Activated T-helper 9 cell treated with anti-CD3 and anti-CD28 coated beads, Interleukin-2, amount 50 U/mL, for 16 hours (primary cell): ENCODE measurements at regions not wholly inside any gene's neighbourhood (a gene's known extent, or its start where the extent isn't known, plus 50 kb on each side); places are given as distances from the start of the nearest gene placed in this dataset.

Experiments
- DNase-seq: peaks from one replicate; pipeline ENCODE4 v3.0.0-alpha.2; 2020; ENCODE audit warnings: low read depth

DNA sequence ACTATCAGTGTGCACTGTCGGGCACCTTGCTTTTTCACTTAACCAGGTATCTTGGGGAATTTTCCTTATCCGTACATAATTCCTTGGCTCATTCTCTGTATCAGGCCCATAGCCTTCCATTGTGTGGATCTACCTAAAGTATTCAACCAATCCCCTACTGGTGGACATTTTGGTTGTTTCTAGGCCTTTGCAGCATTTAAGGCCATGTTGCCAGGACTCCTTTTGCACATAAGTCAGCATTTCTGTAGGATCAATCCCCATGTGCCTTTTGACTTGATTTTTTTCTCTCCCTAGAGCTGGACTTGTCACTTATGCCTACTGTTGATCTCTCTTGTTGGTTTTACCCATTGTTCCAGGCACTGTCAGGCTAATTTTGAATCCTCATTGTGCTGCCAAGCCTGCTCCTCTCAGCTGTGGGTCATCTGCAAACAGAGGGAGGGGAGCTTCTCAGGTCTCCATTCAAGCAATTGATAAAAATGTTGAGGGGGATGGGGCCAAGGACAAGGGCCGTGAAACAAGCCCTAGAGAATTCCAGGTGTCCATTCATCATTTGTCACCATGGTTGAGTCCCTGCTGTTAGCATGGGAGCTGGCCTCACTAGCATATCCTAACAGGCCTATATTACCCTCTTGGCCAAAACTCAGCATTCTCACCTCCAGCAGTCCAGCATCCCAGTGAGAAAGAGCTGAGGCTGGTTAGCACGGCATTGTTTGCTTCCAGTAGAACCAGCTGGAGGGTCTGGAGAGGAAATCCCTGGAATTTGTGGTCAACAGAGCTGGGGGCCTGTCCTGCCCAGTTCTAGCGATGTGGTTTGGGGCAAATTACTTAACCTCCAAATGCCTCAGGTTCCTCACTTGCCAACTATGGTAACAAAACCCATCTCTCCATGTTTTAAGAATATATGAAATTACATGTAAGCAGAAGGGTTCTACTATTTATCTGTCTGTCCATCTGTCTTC lies 178.4 kb downstream of the MRPL14 start:
- DNase-seq = no peak

DNA sequence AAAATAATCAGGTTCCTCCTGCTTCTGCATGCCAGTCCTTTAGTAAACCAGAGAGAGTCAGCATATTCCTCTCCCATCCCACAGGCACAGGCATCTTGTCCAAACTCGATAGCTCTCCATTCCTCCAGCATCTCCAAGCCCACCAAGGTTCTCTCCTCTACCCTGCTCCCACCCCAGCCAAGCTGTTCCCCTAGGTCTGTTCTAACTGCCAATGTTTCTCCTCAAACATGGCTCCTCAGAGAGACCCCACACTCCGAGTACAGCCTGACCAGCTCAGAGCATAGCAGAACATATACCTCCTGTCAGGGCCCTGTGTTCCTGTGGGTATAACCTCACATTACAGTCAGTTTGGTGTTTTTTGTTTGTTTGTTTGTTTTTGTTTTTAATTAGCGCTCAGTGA lies 177.8 kb downstream of the VEGFA start:
- no peak for DNase-seq

DNA sequence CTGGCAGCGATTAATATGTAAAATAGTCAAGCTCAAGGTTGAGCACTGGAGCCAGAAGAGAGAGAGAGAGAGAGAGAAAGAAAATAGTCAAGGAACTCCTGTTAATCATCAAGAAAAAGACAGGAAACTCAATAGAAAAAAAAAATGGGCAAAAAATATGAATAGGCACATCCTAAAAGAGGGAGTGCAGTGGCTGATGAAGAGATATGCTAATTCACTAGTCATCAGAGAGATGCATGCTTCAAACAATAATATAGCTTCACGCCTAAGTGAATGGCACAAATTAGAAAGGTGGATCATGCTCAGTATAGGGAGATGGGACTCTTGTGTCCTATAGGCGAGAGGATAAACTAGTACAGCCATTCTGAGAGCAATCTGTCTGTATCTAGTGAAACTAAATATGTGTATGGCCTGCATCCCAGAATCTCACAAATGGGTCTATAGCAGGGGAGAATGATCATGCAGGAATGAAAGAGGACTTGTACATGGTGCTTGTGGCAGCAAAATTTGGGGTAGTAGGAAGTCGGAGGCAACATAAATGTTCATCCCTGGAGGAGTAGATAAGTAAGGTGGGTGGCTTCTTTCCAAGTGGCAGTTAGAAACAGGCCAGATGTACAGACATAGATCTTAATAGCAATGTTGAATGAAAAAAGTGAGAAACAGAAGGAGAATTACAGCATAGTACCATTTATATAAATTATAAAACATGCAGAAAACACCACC lies 176.8 kb downstream of the VEGFA start:
- DNase-seq = no peak

DNA sequence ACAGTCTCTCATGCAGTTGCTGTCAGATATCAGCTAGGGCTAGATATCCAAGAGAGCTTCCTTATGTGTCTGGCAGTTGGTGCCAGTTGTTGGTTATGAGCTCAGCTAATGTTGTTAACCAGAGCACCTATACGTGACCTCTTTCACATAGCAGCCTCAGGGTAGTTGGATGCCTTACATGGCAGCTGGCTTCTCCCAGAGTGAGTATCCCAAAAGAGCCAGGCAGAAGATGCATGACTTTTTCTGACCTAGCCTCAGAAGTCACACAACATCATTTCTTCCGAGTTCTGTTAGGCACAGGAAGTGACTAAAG lies 175.7 kb downstream of the VEGFA start:
- DNase-seq = no peak

DNA sequence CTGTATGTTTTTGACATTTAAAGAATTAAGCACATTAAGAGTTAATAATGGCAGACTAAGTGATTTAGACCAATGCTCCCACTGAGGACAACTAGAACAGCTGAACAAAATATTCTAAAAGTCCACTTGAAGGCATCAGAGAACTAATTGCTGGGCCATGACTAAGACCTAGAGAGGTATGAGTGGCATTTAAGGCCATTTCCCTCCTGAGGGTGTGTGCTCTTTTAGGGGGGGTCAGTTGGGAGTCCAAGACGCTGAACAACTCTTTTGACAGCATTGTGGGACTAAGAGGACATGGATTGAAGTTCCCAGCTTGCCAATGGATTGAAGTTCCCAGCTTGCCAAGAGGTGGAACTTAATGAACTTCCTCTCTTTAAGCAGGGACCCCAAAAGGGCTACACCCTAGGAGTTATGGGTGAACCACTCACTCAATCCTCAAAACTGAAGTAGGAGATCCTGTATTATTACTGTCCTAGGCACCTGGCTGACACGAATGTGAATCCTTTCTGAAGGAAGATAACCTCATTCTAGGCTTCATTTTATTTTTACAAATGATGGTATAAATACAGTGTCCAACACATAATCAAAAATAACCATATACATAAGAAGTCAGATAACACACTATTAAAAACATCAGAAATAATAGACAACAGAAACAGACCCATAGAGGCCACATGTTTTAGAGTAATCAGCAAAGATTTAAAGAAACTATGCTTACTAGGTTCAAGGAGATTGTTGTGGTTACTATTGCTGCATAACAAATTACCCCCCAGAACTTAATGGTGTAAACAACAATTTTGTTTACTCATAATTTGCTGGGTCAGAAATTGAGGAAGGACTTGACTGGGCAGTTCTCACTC lies 175.1 kb downstream of the VEGFA start:
- no peak for DNase-seq

DNA sequence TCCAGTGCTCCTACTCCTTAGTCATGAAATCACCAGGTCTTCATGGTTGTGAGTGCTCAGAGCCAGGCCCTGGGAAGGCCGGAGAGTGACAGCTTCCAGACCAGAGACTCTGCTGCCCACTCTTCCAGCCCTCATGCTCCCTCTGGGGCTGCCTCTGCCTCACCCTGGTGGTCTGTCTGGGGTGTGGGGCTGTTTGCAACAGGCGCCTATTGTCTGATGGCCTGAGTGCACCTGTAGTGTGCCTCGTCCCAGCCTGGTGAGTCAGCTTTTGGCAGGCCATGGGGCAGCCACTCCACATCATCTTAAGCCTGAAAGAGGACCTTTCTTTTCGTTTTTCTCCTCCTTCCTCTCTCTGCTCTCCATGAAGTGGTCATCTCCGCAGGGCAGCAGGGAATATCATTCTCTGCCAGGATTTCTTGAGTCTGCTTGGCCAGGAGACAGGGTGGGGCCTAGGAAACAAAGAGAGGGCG lies 173.8 kb downstream of the VEGFA start:
- DNase-seq = no peak

DNA sequence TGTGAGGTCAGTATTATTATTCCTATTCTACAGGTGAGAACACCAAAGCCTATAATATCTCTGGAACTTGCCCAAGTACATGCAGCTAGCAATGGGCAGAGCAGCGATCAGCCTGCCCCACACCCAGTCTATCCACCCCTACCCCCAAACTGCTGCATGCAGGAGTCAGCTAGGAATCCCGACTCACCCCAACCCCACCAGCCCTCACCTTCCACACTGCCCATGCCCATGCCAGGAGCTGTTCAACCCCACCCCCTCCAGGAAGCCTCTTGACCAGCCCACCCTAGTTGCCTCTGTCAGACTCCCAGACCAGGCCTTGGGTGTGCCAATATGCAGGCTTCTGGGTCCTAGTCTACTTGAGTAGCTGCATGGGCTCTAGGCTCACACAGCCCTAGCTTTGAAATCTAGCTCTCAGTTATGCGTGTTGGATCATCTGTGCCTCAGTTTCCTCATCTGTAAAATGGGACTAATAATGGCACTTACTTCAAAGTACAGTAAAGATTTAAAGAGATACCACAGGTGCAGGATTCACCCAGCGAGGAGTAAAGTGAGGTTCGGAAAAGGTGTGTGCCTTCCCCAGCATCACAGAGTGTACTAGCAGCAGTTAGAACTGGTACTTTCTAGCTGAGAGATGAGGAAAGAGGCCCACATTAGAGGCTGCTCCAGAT lies 173.2 kb downstream of the VEGFA start:
- no peak for DNase-seq

DNA sequence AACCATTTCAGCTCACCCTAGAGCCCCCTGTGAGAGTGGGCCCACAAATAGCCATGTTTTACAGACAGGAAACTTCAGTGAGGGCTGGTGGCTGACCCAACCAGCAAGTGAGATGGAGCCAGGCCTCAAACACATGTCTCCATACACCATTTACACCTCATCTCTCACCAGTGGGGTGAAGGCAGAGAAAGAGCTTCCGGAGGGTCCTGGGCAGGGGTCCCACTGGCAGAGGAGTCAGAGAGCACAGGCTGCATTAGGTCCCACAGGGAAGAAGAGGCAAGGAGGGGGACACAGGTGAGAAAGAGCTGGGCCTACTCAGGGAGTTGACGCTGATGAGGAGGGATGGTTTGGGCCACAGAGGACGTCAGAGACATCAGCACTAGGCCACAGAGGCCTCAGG lies 172.6 kb downstream of the VEGFA start:
- DNase-seq = no peak

DNA sequence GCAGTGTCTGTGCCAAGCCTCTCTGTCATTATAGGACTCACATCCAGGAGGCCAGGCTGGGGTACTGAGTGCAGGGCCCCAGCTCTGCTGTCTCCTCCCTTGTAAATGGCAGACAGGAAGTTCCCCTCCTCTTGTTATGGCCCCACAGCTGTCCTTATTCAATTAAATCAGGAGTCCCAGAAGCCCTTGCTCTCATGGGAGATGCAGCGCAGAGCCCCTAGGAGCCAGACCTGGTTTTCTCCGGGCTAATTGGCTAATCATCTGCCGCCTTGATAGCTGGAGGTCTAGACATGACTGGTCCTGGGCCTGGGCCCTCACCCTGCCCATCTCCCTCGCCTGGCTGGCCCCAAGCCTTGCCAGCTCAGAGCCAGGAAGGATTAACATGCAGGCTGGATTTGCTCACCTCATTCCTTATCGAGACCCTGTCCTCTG lies 172.0 kb downstream of the VEGFA start:
- DNase-seq = no peak

DNA sequence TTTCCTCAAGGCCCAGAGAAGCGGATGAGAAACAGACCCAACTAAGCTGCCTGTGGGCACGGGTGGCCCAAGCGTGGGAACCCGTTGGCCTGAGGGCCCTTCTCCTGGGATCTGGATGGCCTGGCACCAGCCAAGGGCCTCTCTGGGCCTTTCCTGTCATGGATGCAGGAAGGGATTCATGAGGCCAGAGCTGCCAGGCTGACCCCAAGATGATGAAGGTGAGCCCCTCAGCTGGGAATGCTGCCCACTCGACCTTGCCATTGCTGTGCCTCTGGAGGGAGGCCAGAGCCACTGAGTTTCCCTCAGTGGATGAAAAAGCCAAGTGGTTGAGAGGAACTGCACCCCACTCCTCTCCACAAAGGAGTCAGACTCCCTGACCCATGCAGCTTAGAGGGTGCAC lies 171.2 kb downstream of the VEGFA start:
- DNase-seq = no peak

DNA sequence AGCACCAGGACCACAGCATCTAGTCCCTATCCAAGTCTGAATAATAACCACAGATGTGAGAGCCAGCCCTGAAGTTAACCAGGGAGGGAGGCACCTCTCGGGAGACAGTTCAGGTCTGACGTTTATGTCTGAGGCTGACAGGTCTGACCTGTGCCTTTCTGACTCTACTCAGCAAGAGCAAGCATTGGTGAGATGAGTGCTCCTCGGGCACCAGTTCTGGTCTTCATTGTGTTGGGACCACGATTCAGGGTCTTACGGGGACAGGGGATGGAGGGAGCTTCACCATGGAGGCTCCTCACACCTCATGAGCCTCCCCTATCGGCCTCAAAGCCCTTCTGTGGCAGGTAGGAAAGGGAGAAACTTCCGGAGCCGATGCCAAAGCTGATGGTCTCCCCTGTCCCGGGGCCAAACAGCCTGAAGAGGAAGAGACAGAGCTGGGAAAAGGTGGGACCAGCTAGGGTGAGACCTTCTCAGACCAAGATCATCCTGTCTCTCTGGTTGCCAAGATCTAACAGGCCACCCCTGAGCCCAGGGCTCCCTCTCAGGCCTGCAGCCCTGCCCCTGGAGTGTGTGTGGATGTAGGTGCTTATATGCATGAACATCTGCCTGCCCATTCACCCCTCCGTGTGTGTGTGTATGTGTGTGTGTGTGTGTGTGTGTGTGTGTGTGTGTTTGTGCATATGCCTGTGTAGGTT lies 170.5 kb downstream of the VEGFA start:
- no peak for DNase-seq

DNA sequence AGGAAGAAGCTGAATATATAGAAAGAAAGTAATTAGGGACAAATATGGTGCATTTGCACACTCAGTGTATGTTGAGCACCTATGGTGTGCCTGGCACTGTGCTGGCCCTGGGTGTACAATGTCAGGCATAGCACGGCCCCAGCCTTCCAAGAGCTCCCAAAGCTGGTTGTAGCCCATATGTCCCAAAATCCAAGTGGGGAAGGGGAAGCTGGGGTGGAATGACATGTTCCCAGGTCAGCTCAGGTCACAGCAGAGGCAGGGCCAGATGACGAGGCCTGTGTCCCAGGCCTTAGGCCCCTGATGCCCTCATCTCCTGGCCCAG lies 170.0 kb downstream of the VEGFA start:
- DNase-seq = no peak

DNA sequence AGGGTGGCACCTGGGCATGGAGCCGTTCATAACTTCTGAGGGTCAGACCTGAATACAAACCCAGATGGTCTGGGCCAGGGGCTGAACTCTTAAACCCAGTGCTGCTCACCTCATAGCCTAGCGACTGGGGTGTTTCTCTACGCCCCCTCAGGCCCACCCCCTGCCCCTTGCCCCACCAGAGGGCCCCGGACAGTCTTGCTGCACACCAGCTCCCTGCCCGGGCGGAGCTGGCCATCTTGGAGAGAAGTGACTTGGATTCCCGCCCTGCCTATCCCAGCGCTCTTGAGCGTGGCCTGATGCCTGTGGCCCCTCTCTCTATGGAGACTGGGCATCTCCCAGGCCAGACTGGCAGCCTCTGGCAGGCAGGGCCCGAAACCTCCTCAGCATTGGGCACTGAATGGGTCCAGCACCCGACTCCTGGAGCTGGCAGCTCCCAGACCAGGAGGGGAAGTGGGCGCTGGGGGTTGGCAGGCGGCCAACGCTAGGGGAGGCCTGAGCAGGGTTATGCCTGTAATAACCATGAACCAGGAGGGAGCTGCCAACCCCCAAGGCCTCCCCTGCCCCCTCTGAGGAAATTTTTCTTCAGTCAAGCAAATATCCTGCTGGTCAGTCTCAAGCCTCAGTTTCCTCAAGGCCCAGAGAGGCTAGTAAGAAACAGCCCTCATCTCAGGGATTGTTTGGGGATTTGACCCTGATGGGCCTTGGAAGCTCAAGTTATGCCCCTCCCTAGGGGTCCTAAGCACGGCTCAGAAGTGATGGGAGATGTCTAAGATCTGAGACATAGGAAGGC lies 169.5 kb downstream of the VEGFA start:
- DNase-seq = no peak

DNA sequence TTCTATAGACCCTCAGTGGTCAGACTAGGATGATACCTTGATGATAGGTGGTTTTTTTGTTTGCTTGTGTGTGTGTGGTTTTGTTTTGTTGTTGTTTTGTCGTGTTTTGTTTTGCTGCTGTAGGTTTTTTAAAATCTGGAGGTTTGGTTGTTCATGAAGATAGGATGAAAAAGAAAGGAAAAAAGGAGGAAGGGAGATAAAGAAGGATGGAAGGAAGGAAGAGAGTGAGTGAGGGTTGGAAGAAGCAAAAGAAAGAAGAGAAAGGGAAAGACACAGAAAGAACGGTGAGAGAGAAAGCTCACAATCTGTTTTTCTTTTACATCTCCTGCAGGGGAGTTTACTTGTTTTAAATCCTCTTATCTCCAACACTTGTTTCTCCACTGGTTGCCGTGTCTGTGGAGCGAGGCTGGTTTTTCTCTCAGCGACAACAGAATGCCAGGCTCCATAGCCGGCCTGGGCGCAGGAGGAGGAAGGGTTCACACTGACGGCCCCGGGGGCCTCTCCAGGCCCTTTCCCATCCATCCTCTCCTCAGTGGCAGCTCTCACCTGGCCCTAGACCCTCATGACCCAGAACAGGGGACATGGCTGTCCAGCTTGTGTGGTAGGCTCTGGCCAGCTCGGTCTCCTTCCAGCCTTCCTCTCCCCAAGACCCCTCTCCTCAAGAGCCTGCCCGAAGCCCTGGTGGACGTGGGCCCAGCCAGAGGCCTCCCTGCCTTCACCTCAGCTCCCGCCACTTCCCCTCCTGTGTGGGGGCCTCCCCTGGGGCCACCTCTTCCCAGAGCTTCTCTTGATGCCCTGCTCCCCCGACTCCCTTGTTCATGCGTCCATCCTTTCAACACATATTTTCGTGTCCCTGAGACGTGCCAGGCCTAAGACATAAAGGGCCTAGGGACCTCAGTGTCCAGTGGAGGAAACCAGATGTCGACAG lies 168.4 kb downstream of the VEGFA start:
- DNase-seq = no peak

DNA sequence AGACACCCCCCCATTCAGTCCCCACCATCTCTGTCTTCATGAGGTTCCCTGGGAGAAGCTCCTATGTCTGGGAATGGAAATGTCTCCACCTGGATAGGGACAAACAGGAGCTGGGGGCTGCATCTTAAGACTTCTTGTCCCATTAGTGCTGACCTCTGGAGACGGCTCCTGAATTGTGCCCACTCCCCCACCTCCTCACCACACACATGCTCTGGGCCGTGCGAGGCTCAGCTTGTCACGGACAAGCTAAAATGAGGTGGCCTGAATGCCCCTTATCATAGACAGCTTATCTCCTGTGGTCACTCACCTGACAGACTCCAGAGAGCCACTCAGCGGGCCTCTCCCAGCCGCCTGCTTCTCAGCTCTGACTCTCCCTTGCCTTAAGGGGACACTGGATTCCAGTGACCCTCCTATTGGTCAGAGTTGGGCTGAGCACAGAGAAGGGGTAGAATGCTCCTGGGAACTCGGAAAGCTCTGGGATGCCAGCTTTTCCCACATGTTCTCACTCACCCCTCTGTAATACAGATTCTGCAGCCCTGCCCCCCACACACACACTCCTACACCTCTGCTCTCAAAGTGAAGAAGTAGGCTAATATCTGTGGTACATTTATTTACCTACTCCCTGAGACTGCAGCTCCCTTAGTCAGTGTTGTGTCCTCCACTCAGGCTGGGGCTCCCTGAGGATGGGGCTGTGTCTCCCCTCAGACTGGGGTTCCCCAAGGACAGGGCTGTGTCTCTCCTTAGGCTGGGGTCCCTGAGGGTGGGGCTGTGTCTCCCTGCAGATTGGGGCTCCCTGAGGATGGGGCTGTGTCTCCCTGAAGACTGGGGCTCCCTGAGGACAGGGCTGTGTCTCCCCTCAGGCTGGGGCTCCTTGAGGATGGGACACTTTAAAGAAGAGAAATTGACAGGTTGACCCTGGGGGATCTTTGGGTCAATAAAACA lies 167.5 kb downstream of the VEGFA start:
- DNase-seq = no peak

DNA sequence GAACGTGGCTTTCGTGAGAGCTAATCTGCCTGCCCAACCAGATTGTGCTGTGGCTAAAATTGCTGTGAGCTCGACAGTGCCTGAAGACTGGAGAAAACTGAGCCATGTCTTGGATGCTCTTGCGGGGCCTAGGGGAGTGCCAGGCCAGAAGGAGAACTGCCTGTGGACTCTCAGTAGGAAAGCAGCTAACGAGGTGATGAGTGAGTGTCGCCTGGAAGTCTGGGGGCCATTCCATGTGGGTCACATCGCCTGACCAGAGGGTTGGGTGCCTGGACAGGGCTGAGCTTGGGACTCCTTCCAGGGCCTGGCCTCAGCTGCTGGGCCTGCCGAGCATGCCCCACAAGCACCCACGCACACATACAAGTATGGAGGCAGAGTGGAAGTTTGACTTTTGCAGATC lies 166.5 kb downstream of the VEGFA start:
- no peak for DNase-seq

DNA sequence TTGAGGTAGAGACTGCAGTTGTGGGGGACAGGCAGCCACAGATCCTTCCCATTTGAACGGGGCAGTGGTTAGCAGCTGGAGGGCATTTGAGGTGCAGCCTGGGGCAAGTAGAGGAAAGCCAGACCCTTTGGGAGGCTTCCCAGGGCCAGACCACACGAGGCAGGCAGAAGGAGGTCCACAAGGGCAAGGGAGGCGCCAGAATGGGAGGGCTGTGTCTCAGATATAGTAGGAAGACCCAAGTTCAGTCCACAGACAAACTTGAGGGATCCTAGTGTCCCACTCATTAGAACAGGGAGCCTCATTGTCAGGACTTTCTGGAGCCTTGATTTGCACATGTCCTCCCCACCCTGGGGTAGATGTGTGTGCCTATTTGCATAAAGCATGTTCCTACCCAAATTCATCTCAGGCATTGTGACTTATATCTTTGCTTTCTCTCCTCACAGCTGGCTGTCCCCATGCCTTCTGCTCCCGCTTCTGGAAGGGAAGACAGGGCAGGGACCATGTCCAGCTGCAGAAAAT lies 166.0 kb downstream of the VEGFA start:
- DNase-seq = no peak
